ENCODE measurements at regions not wholly inside any gene's neighbourhood (a gene's known extent, or its start where the extent isn't known, plus 50 kb on each side); places are given as distances from the start of the nearest gene placed in this dataset.
"Not testable (repeated sequence)": the region's sequence is repeated elsewhere in the genome, so short reads cannot be mapped to it uniquely, and the experiment has no call there.

DNA sequence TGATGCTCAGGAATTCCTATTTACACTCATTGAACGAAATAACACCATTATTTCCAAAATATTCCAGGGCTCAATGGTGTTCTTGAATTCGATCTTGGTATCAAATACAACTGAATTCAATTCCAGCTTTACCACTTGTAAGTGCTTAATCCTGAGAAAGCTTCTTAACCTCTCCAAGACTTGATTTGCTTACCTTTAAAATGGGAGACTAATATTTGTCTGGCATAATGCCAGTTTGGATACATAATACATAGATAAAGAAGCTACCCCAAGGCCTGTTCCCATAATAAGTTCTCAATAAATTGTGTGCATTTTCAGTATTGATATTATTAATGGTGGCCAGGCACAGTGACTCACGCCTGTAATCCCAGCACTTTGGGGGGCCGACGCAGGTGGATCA lies 368.9 kb upstream of the MAF start:
- no peak for DNase-seq

DNA sequence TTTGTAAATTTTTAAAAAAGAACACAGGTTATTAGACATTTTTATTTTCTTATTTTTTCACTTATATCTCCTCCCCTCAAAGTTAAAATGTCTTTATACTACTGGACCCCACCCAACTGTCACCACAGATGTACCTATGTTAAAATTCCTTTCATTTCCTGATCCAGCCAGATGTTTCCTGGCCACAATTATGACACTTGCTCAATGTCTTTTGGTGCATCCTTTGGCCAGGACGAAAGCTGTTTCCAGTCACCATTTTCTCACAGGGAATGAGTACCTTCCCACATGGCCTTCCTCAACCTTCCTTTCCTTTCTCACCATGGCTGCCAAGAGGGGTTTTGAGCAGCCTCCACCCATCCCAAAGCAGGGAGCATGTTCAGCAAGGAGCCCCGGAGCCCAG lies 365.7 kb upstream of the MAF start:
- no peak for DNase-seq

DNA sequence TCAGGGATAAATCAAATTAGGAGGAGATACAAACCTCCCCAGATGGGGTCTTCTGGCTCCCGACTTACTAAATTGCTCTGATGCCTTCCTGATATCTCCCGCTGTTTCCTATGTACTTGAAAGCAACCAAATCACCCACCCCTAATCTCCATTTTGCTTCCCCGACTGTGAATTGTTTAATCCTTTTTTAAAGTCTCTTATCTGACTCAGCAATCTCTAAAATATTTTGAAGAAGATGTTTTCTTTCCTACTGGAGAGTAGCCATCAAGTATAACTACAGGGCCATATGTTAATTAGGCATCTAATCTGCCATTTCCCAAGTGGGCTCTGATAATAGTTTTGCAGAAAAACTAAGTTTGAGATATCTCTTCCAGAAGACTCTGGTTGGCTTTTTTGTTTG lies 365.2 kb upstream of the MAF start:
- DNase-seq = no peak

DNA sequence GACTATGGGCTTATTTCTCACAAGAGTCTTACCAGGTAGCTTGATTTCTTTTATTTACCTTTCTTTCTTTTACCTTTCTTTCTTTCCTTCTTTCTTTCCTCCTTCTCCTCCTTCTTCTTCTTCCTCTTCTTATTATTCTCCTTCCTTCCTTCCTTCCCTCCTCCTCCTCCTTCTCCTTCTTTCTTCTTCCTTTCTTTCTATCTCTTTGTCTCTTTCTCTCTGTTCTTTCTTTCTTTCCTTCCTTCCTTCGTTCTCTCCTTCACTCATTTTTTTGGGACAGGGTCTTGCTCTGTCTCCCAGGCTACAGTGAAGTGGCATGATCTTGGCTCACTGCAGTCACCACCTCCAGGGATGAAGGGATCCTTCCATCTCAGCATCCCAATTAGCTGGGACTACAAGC lies 363.6 kb upstream of the MAF start:
- DNase-seq = no peak

DNA sequence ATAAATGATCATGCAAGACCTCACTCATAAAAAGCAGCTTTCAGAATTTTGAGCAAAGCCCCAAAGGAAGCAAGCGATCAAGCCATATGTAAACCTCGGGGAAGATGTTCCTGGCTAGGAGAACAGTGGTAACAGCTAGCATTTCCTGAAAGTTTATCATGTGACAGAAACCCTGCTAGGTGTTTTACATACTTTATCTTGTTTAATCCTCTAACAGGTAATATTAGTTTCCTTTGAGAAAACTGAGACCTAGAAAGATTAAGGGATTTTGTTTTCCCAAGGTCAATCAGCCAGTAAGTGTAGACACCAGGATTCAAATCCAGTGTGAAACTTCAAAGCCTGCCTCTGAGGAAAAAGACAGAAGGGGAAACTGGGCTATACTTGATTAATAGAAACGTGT lies 362.4 kb upstream of the MAF start:
- DNase-seq = no peak

DNA sequence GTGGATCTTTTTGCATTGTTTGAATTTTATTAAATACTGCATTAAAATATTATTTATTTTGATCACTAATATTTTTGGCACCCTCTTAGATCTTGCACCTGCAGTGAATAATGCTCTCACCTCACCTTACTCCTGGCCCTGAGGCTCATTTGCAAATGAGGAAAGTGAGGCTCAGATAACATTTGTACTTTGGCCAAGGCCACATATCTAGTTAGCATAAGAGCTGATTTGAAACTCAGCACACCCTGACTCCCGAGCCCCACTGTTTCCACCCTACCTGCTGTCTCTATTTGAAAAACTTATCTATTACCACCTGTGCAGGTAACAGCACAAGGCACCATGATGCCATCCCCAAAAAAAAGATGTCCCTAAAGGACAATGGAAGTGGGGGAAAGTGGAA lies 358.7 kb upstream of the MAF start:
- no peak for DNase-seq

DNA sequence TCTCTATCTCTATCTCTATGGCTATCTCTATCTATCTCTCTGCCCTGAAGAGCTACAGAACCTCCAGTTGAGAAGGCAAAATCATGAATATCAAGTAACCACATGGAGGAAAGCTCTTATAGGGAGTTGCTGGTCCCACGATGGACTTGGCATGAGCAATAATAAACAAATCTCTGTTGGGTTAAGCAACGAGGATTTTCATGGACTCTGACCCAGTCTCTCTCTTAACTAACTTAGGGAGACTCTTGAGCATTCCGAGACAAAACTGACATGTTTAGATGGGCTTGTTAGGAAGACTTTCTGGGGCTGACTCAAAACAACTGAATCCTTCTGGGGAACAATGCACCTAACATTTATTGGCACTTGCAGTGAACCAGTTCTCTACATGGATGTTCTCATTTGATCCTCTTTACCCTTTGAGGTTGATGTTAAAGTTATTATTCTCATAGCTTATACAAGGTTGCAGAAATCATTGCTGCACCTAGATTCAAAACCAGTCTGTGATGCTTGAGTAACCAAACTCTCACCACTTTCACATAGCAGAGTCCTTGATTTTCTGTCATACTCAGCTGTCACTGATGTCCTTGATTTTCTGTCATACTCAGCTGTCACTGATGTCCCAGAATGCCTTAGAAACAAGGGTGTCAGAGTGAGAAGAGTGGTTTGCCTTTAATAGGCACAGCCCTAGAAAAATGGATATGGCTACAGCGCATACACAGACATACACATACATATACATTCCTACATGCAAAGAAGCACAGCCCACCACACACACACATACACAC lies 354.6 kb upstream of the MAF start:
- no peak for DNase-seq

DNA sequence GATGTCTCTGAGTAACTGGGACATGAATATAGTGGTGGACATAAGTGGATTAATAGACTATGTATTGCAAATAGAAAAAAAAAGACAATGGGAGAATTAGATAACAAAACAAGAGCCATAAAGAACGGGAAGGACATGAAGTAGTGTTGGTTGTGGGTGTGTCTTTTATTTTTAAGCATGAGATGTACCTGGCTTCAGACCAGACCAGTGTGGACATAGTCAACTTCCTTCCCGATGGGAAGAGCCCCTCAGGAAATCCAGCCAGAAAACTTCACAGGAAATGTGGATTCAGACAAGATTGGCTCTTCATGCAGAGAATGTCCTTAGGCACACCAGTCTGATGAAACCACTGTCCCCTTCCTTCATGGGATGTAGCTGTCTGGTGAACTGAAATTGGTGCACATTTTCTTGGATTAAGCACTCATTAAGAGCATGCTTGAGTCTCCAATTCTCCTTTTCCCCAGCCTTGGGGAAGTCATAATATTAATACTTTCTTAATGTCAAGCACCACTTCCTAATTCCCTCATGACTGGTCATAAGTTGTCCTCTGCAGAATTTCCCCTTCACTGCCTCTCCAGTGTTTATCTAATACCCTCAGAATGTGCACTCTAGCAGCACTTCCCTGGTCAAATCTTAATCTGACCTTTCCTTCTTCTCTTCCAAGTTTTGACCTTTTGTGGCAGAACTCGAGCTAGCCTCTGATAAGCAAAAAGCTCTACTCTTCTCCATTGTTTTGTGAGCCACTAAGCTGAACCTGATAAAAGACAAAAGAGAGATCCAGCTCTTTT lies 350.6 kb upstream of the MAF start:
- no peak for DNase-seq

DNA sequence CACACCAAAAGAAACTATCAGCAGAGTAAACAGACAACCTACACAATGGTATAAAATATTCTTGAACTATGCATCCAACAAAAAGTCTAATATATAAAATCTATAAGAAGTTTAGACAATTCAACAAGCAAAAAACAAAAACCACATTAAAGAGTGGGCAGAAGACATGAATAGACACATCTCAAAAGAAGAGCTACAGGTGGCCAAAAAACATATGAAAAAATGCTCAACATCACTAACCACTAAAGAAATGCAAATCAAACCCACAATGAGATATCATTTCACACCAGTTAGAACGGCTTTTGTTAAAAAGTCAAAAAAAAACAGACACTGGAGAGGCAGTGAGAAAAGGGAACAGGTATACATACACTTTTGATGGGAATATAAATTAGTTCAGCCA lies 348.9 kb upstream of the MAF start:
- DNase-seq = no peak

DNA sequence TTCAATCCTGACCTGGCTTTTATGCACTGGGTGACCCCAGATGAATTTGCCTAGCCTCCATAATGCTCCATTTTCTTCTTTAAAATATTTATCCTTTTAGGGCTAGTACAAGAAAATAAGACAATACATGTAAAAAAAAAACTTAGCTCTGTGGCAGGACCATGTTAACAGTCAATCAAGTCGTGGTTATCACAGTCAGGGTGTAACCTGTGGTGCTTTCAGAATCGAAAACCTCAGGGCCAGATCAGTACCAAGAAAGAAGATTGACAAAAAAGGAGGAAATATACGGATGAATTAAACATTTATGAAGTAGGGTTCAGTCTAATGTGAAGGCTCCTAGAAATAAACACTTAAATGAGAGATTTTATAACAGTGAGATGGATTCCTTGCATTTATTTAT lies 347.2 kb upstream of the MAF start:
- DNase-seq = no peak

DNA sequence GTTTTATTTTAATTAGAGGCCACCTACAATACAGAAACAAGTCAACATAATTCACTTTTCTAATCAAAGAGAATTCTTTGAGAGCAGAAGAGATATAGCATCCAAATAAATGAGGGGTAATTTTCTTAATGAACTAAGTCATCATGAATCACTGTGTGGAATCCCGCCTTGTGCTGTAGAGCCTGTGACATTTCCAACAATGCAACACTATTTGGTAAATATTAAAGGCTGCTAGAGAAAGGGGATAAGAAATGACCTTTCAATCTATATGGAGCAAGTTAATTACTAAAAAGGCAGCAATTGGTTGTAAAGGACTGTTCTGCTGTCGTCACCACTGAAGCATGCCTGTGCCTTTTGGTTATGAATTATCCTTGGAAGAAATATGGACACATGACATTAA lies 345.7 kb upstream of the MAF start:
- DNase-seq = no peak

DNA sequence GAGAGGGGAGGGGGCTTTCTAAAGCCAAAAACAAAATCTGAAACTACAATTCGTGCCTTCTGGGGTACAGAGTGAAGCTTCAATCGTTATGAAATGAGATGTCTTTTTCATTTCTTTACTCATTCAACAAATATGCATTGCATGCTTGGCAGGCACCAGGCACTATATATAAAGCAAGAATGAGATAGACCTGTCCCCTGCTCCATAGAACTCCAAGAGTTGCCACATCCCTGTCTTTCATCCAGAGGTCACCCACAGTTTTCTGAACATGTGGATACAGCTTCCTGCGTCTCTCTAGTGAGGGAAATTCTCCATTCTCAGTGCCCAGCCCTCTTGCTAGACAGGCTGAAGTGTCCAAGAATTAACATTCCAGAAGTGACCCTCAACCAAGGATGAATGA lies 343.2 kb upstream of the MAF start:
- DNase-seq = no peak

DNA sequence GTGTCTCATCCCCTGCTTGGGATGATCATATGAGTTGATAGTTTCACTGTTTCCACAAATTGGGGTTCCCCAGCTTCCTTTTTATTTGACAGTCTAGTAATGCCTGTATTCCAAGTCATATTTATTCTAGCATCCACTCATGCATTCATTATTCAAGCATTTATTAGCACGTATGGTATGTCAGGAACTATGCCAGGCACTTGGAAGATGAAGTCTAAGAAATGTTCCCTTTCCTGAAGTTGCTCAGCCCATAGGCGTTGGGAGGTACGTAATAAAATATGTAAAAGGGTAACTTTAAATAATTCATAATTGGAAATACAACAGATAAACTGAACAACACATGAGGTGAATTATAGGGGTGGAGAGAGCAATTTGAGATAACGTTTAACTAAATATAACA lies 338.0 kb upstream of the MAF start:
- DNase-seq = no peak

DNA sequence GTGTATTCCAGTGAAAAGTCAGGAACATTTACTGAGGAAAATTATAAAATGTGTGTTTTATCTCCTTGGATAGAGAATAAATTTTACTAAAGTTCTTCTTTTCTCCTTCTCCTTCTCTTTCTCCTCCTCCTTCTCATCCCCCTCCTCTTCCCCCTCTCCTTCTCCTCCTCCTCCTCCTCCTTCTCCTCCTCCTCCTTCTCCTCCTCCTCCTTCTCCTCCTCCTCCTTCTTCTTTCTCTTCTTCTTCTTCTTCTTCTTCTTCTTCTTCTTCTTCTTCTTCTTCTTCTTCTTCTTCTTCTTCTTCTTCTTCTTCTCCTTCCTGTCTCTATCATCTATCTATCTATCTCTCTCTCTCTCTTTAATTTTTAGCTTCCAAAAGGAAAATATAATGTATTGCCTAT lies 337.1 kb upstream of the MAF start:
- DNase-seq = not testable (repeated sequence)

DNA sequence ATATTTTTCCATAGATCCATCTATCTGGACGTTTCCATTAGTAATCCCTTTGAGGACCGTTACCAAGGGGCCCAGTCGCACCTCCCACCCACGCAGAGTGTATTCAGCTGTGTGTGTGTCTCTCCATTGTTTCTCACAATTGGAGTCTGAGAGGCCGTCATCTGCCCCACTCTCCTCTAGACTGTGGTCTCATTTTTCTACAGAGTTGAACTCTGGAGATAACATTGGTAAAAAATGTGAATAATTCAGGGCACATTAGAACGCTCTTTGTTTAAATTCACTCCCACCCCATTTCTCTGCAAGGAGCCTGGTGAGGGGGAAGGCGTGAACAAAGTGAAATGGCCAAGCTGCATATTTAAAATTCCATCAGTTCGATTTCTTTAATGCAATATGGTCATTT lies 333.1 kb upstream of the MAF start:
- DNase-seq = no peak

DNA sequence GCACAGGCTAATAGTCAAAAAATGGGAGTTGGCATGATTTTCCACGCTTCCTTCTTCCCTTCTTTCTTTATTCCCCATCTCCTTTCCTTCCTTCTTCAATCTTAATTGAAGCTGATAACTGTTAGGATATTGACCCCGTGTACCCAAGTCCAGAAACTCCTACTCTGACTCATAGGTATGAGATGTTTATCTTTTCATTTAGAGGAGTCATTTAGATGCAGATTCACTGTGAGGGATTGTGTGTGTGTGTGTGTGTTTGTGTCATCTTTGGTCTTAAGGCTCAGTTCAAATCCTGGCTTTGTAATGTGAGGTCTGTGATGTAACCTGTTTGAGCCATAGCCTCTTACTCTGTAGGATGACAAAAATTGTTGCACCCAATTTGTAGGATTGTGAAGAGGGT lies 332.0 kb upstream of the MAF start:
- no peak for DNase-seq

DNA sequence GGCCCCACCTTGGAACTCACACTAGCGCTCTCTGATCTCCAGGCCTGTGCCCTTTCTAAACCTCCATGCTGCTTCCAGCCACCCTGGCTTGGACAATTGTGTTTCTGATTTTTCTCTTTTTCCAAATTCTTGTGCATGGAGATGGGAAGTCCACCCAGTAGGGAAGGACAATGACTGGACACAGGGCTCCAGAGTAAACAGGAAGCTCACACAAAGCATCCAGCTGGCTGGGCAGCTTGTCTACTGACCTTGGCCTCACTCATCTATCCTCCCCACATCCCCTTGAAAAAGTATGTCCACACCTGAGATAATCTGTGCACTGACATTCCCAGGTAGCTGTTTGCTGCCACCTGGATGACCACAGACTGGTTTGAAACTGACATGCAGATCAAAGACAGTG lies 331.2 kb upstream of the MAF start:
- no peak for DNase-seq

DNA sequence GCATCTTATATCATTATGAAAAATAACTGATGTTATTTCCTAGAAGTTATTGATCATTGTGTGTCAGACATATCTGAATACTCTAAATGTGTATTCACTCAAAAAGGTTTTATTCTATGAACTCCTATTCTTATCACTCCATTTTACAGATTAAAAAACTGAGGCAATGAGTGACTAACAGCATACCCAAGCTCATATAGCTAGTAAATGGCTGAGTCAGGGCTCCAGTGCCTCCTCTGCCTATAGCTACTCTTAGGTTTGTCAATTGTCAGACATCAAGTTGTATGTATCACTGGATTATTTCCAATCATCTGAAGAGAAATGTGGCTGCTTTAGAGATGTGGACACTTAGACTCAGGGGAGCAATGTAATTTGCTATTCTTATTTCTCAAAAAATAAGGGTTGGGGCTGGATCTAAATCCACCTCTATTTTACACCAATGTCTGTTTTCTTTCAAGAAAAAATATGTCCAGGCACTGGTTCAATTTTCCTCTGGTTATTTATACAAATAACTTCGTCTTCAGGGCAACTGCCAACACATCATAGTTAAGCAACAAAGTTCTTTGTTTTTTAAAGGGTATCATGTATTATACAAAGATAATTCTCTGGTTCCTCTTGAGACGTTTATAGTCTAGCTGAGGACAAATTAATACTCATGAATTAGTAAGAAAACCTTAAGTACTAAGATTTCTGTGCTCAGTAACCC lies 328.9 kb upstream of the MAF start:
- no peak for DNase-seq

DNA sequence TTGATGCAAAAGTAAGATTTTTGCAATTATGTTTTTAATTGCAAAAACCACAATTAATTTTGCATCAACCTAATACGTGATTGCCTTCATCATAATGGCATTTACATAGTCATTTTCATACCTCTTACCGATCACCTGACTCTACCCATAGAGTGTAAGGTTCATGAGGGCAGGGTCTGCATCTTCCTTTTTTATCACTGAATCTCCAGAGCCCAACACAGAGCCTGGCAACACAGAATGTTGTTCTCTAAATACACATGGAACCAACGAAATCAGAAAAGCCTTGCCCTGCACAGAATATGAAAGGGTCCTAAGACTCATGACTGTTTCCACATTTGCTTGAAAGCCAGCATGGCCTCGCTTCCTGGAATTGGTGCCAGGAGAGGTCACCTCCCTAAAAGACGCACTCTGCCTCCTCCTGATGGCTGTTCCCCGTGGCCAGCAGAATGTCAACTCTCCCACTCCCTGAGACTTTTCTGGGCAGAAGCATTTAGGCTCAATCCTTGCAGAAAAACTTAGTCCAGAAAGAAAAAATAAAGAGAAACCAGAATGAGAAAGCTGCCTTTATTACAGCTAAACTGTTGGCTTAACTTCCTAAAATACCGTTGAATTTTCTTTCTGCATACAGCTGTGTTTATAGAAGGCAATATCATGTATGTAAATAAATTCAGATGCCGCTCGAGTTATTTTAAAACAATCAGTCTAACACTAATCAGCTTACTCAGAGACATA lies 327.8 kb upstream of the MAF start:
- DNase-seq = no peak

DNA sequence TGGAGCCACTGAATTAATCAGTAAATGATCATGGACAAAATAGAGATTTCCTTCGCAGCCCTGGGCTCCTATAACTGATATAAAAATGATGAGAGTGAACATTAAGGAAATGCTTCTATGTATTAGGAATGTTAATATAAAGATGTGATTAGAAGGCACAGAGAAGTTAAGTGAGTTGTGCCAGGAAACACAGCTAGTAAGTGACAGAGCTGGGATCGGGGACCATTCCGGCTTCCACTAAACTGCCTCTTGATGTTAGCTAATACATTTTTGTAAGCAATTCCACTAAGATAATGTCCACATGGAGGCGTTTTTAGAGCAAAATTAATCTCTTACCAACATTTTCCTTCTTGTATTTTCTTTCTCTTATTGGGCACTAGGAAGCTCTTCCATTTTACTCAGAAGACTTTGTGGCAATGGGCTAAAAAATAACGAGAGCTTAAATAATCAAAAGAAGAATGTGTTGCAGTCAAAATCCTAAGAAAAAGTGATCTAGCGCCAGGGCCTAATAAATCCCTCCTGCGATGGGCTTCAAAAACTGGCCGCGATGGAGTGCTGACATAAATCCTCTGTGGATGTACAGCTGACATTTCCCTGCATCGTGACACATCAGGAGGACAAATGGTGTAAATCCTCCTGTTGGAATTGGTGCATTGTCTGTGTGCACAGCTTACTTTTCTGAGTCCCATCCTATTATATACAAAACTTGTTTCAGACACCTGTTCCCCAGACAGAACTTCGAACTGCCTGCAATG lies 326.1 kb upstream of the MAF start:
- no peak for DNase-seq

DNA sequence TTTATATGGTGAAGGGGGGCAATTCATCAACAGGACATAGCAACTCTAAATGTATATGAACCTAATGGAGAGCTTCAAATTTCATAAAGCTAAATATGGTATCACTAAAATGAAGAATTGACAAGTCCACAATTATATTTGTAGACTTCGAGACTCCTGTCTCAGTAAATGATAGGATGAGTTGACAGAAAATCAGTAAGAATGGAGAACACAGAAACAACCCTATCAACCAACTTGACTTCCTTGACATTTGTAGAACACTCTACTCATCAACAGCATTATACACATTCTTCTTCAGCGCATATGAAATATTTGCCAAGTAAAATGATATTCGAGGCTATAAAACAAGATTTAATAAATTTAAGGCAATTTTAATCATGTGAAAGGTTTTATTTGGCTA lies 322.9 kb upstream of the MAF start:
- no peak for DNase-seq

DNA sequence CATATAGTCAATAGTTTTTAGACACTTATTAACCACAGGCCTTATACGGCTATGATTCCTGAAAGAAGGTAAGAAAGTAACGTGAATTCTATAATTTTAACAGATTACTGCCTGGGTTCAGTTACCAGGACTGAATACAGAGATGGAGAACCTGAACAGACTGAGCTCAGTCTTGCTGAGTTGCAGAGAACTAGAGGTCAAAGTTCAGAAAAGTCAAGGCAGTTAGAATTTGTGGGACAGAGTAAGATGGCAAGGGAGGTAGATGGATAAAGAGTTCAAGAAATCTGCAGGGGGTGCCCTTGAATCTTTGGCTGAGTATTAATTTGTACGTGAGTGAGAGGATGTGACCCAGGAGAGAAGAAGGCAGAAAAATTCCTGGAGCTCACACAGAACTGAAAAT lies 320.1 kb upstream of the MAF start:
- no peak for DNase-seq

DNA sequence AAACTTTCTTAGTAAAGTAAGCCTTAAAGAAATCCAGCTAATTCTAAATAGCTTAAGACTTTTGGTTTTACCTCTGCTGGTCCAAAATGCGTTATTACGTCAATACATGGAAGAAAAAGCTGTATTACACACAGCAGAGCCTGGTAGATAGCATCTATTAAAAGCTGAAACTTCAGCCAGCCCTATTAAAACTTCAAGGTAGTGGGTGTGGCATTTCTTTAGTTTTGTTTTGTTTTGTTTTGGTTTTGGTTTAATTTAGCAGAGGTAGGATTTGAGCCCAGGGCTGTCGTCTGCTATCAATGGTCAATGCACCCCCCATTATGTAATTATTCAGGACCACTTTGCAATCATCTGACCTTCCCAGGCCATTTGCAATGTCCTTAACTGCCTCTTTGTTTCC lies 318.4 kb upstream of the MAF start:
- DNase-seq = no peak

Data from effector CD4-positive, alpha-beta T cell (primary cell).